H1 (cell line): ENCODE measurements at regions not wholly inside any gene's neighbourhood (a gene's known extent, or its start where the extent isn't known, plus 50 kb on each side); places are given as distances from the start of the nearest gene placed in this dataset.

Source experiments
- CTCF ChIA-PET: fragments of 300-600 bp; sonication (Branson Sonifier 250); formaldehyde crosslinking; loops from one replicate; lab custom pipeline; 2021; ENCODE audit not compliant: partially characterized antibody; lab: Charles Lee
- POLR2A ChIA-PET: fragments of 300-600 bp; sonication (Branson Sonifier 250); formaldehyde crosslinking; loops from one replicate; lab custom pipeline; 2021; ENCODE audit warnings: inconsistent platforms; ENCODE audit not compliant: partially characterized antibody; lab: Charles Lee
- DNase-seq, 2 experiments: peaks; one replicate each; pipeline versions ENCODE4 v3.0.0 to v3.0.0-alpha.2; 2010 to 2022; ENCODE audit warnings: low spot score in 2 of 2, low read depth in 1 of 2, mixed read lengths in 1 of 2
- FAIRE-seq: peaks from 2 replicates; lab custom pipeline; 2011; peaks lifted over from hg19 to GRCh38; lab: Jason Lieb, UNC
- H2AFZ ChIP-seq: 2 replicates; pipeline ENCODE4 v1.8.1; 2012; ENCODE audit warnings: low read length, inconsistent platforms
- H2AK5ac ChIP-seq: 2 replicates; pipeline ENCODE4 v1.6.1; 2013; ENCODE audit warnings: low read depth, low read length
- H2BK120ac ChIP-seq: replicated peaks from 2 replicates; pipeline ENCODE3; 2013; ENCODE audit warnings: low read depth, low read length, inconsistent platforms
- H2BK12ac ChIP-seq: 2 replicates; pipeline ENCODE4 v1.6.1; 2013; ENCODE audit warnings: low read depth, low read length
- H2BK15ac ChIP-seq: 2 replicates; pipeline ENCODE4 v1.6.1; 2013; ENCODE audit warnings: low read length
- H2BK20ac ChIP-seq: 2 replicates; pipeline ENCODE4 v1.6.1; 2013; ENCODE audit warnings: low read length
- H2BK5ac ChIP-seq: 2 replicates; pipeline ENCODE4 v1.6.1; 2013; ENCODE audit warnings: low read depth, low read length
- H3K14ac ChIP-seq: 2 replicates; pipeline ENCODE4 v1.6.1; 2013; ENCODE audit warnings: inconsistent platforms; ENCODE audit not compliant: insufficient read length
- H3K18ac ChIP-seq: 2 replicates; pipeline ENCODE4 v1.6.1; 2013; ENCODE audit warnings: low read length; ENCODE audit errors: extremely low read depth
- H3K23ac ChIP-seq: 2 replicates; pipeline ENCODE4 v1.6.1; 2013; ENCODE audit warnings: inconsistent platforms; ENCODE audit not compliant: insufficient read length
- H3K23me2 ChIP-seq: 2 replicates; pipeline ENCODE4 v1.6.1; 2013; ENCODE audit warnings: low read depth, low read length
- H3K27ac ChIP-seq: 2 replicates; pipeline ENCODE4 v1.6.1; 2011; ENCODE audit warnings: low read depth, low read length, inconsistent platforms
- H3K27me3 ChIP-seq, 4 experiments: replicated peaks in 1 of 4; 1 replicate in 1 of 4; 2 replicates in 3 of 4; pipeline versions ENCODE4 v1.6.1 to v1.8.1; 2011 to 2013; ENCODE audit warnings: low read length in 3 of 4, mild to moderate bottlenecking in 3 of 4, inconsistent platforms in 2 of 4, mixed read lengths in 2 of 4, moderate library complexity in 1 of 4; ENCODE audit not compliant: control insufficient read depth in 3 of 4, insufficient read depth in 3 of 4; ENCODE audit errors: extremely low read depth in 1 of 4
- H3K36me3 ChIP-seq, 4 experiments: 2 replicates each; pipeline versions ENCODE4 v1.6.1 to v1.8.1; 2011 to 2013; ENCODE audit warnings: mild to moderate bottlenecking in 4 of 4, low read length in 3 of 4, moderate library complexity in 2 of 4, control low read depth in 1 of 4, inconsistent platforms in 1 of 4; ENCODE audit not compliant: insufficient read depth in 4 of 4, control insufficient read depth in 2 of 4
- H3K4ac ChIP-seq: replicated peaks from 2 replicates; pipeline ENCODE3; 2013; ENCODE audit warnings: low read length, low read depth, mixed read lengths, inconsistent platforms; ENCODE audit not compliant: insufficient read length
- H3K4me1 ChIP-seq, 4 experiments: replicated peaks in 1 of 4; 1 replicate in 1 of 4; 2 replicates in 3 of 4; pipeline versions ENCODE4 v1.6.1 to v1.8.1; 2011 to 2013; ENCODE audit warnings: low read length in 3 of 4, inconsistent platforms in 2 of 4, mixed read lengths in 1 of 4; ENCODE audit not compliant: insufficient read depth in 4 of 4, control insufficient read depth in 3 of 4
- H3K4me2 ChIP-seq, 2 experiments: 2 replicates each; pipeline versions ENCODE4 v1.6.1 to v1.8.1; 2011 to 2013; ENCODE audit warnings: low read depth in 2 of 2, low read length in 2 of 2, control low read depth in 1 of 2, inconsistent platforms in 1 of 2, mild to moderate bottlenecking in 1 of 2; ENCODE audit not compliant: insufficient read depth in 1 of 2
- H3K4me3 ChIP-seq, 4 experiments: fragments of 200-600, 300-600 bp in 1 of 4; sonication (generic), shearing (Covaris generic), sonication (Bioruptor Twin) in 1 of 4; 2 replicates each; pipeline versions ENCODE4 v1.5.1 to v1.8.1; 2011 to 2016; ENCODE audit warnings: low read length in 4 of 4, low read depth in 3 of 4, control low read depth in 2 of 4, inconsistent platforms in 2 of 4, mild to moderate bottlenecking in 2 of 4, mixed read lengths in 1 of 4, moderate library complexity in 1 of 4; ENCODE audit not compliant: insufficient read depth in 2 of 4; ENCODE audit errors: extremely low read depth in 1 of 4
- H3K56ac ChIP-seq: replicated peaks from 2 replicates; pipeline ENCODE3; 2013; ENCODE audit warnings: low read depth, mild to moderate bottlenecking, mixed read lengths, low read length, inconsistent platforms; ENCODE audit not compliant: insufficient read length
- H3K79me1 ChIP-seq: 2 replicates; pipeline ENCODE4 v1.6.1; 2013; ENCODE audit warnings: low read depth, low read length, control low read depth
- H3K79me2 ChIP-seq, 2 experiments: 2 replicates each; pipeline versions ENCODE4 v1.6.1 to v1.8.1; 2012 to 2013; ENCODE audit warnings: low read length in 2 of 2, mild to moderate bottlenecking in 2 of 2, inconsistent platforms in 1 of 2; ENCODE audit not compliant: insufficient read depth in 2 of 2, control insufficient read depth in 1 of 2
- H3K9ac ChIP-seq, 4 experiments: replicated peaks in 1 of 4; 1 replicate in 1 of 4; 2 replicates in 3 of 4; pipeline versions ENCODE4 v1.6.1 to v1.8.1; 2011 to 2013; ENCODE audit warnings: low read depth in 3 of 4, low read length in 3 of 4, control low read depth in 2 of 4, mild to moderate bottlenecking in 2 of 4, moderate library complexity in 2 of 4, inconsistent platforms in 1 of 4; ENCODE audit errors: extremely low read depth in 1 of 4
- H3K9me3 ChIP-seq, 2 experiments: 2 replicates each; pipeline versions ENCODE4 v1.6.1 to v1.8.1; 2012 to 2013; ENCODE audit warnings: mild to moderate bottlenecking in 2 of 2, moderate library complexity in 2 of 2, control low read depth in 1 of 2, inconsistent platforms in 1 of 2, low read depth in 1 of 2, low read length in 1 of 2, mixed read lengths in 1 of 2; ENCODE audit not compliant: insufficient read depth in 2 of 2
- H4K20me1 ChIP-seq, 2 experiments: replicated peaks in 1 of 2; 2 replicates each; pipeline versions ENCODE3 to v1.8.1; 2011 to 2013; ENCODE audit warnings: inconsistent platforms in 2 of 2, low read length in 2 of 2, mild to moderate bottlenecking in 1 of 2; ENCODE audit not compliant: insufficient read depth in 2 of 2, control insufficient read depth in 1 of 2
- H4K5ac ChIP-seq: 2 replicates; pipeline ENCODE4 v1.6.1; 2013; ENCODE audit warnings: low read length, low read depth, mixed read lengths, inconsistent platforms; ENCODE audit not compliant: insufficient read length
- H4K8ac ChIP-seq: 2 replicates; pipeline ENCODE4 v1.8.0; 2013; ENCODE audit warnings: mild to moderate bottlenecking, moderate library complexity, low read length, inconsistent platforms; ENCODE audit not compliant: insufficient read depth; ENCODE audit errors: extremely low read depth
- H4K91ac ChIP-seq: replicated peaks from 2 replicates; pipeline ENCODE3; 2013; ENCODE audit warnings: low read length, mixed read lengths, inconsistent platforms; ENCODE audit not compliant: insufficient read length
- CEBPB ChIP-seq: IDR thresholded peaks from 2 replicates; pipeline ENCODE4 v1.6.1; 2012; ENCODE audit warnings: low read depth, low read length
- GTF2F1 ChIP-seq: IDR thresholded peaks from 2 replicates; pipeline ENCODE4 v1.6.1; 2012; ENCODE audit warnings: low read depth, low read length, improper control_type of control experiment, borderline replicate concordance
- JUND ChIP-seq: IDR thresholded peaks from 2 replicates; pipeline ENCODE4 v1.6.1; 2011; ENCODE audit warnings: mild to moderate bottlenecking, improper control_type of control experiment, low read length
- KDM4A ChIP-seq: IDR thresholded peaks from one replicate; pipeline ENCODE4 v1.7.1; 2012; ENCODE audit warnings: low read depth, mild to moderate bottlenecking, moderate library complexity, low read length, inconsistent platforms; ENCODE audit not compliant: severe bottlenecking
- POLR2A ChIP-seq, 2 experiments: IDR thresholded peaks; 1 replicate in 1 of 2; 2 replicates in 1 of 2; pipeline ENCODE4 v1.6.1; 2011; ENCODE audit warnings: low read depth in 2 of 2, low read length in 2 of 2, mild to moderate bottlenecking in 2 of 2; ENCODE audit errors: control extremely low read depth in 1 of 2
- RNF2 ChIP-seq: fragments of 200-900, 300-1000 bp; sonication (generic); IDR thresholded peaks from 2 replicates; pipeline ENCODE4 v1.7.1; 2016; ENCODE audit warnings: borderline replicate concordance, low read depth, mild to moderate bottlenecking, antibody characterized with exemption, low read length; ENCODE audit not compliant: poor library complexity, severe bottlenecking; ENCODE audit errors: missing control alignments
- SIRT6 ChIP-seq: IDR thresholded peaks from one replicate; pipeline ENCODE4 v1.7.1; 2012; ENCODE audit warnings: low read length, inconsistent platforms
- SP4 ChIP-seq: IDR thresholded peaks from 2 replicates; pipeline ENCODE4 v1.6.1; 2012; ENCODE audit warnings: low read length, inconsistent platforms
- SRF ChIP-seq: IDR thresholded peaks from 2 replicates; pipeline ENCODE4 v1.6.1; 2011; ENCODE audit warnings: mild to moderate bottlenecking, low read depth, low read length, moderate library complexity
- SUZ12 ChIP-seq: fragments of 200-600 bp; sonication (generic); IDR thresholded peaks from 2 replicates; pipeline ENCODE4 v1.6.1; 2012; ENCODE audit warnings: mild to moderate bottlenecking, inconsistent platforms, low read length, moderate library complexity, mixed read lengths
- TBP ChIP-seq: IDR thresholded peaks from 2 replicates; pipeline ENCODE4 v1.6.1; 2011; ENCODE audit warnings: low read depth, low read length, improper control_type of control experiment
- TCF12 ChIP-seq: IDR thresholded peaks from 2 replicates; pipeline ENCODE4 v1.6.1; 2011; ENCODE audit warnings: low read depth, mild to moderate bottlenecking, low read length
- TEAD4 ChIP-seq: IDR thresholded peaks from 2 replicates; pipeline ENCODE4 v1.6.1; 2012; ENCODE audit warnings: low read depth, low read length, inconsistent platforms, mixed read lengths
- ZNF274 ChIP-seq: IDR thresholded peaks from 2 replicates; pipeline ENCODE4 v1.7.0; 2012; ENCODE audit warnings: low read length, borderline replicate concordance; ENCODE audit errors: extremely low read depth
- WGBS, 2 experiments: shearing (Covaris generic) in 1 of 2; methylation state at CpG; one replicate each; pipeline versions ENCODE4 v1.1.6 to v1.1.7; 2013 to 2015; ENCODE audit warnings: low lambda C conversion rate in 2 of 2, mixed read lengths in 2 of 2, inconsistent platforms in 1 of 2, low coverage in 1 of 2, missing lambda C conversion rate in 1 of 2; ENCODE audit not compliant: insufficient replicate concordance in 2 of 2, insufficient coverage in 1 of 2, insufficient read length in 1 of 2; ENCODE audit errors: extremely low coverage in 1 of 2, missing lambda C conversion rate in 1 of 2; 5-methylcytosine and 5-hydroxymethylcytosine counted together

DNA sequence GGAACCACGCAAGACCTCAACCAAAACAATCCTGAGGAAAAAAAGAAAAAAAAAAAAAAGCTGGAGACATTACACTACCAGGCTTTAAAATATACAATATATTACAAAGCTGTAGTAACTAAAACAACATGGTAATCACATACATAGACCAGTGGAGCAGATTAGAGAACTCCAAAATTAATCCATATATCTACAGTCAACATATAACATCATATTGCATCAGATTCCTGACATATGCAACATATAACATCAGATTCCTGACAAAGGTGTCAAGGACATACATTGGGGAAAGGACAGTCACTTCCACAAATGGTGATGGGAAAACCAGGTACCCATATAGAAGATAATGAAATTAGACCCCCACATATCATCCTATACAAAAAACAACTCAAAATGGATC is 145.8 kb downstream of the BTG1 start:
- DNase-seq: no peak
- Histone ChIP-seq H3K18ac (no peak overlapping the region), H3K36me3 (no peaks in the 10 kb centered on the region), H4K5ac (no peak overlapping the region), H3K9me3 (peaks cover 0 to 4% of the 10 kb centered on the region in 2 experiments; a peak in 1 of 4 replicates), H3K4me2 (no peak overlapping the region), H3K27me3 (no peaks in the 10 kb centered on the region), H3K14ac (no peak overlapping the region), H3K23me2 (no peaks in the 10 kb centered on the region), H4K8ac (no peak overlapping the region), H3K4ac (no peak overlapping the region), H3K27ac (no peak overlapping the region), H3K9ac (no peak overlapping the region), H2BK12ac (no peak overlapping the region), H3K79me1 (no peaks in the 10 kb centered on the region), H3K4me1 (no peaks in the 10 kb centered on the region), H3K56ac (no peak overlapping the region), H2BK15ac (no peak overlapping the region), H3K23ac (no peak overlapping the region), H2AK5ac (no peak overlapping the region), H3K79me2 (no peaks in the 10 kb centered on the region), H4K91ac (no peak overlapping the region), H2BK20ac (no peak overlapping the region), H2BK5ac (no peak overlapping the region), H4K20me1 (no peaks in the 10 kb centered on the region), H2BK120ac (no peak overlapping the region), H3K4me3 (no peak overlapping the region), H2AFZ (no peak overlapping the region)
- CTCF ChIA-PET: no interaction called here
- WGBS, 2 experiments: 100% methylated on average over 1 of the region's 1 CpG; no CpG with 5 or more reads in 1 of the 2 experiments
- POLR2A ChIA-PET: no interaction called here
- FAIRE-seq: no peak
- TF ChIP-seq RNF2 (no peak), KDM4A (no peak), CEBPB (no peak), ZNF274 (no peak), TBP (no peak), TCF12 (no peak), TEAD4 (no peak), GTF2F1 (no peak), SUZ12 (no peak), POLR2A (IDR thresholded peaks at IDR 0.05; ENCODE audit: control extremely low read depth in 1 of 2, low read depth in 2 of 2, low read length in 2 of 2) (no peak), SP4 (no peak), JUND (no peak), SRF (no peak), SIRT6 (no peak)
